Nephron (organoid): ENCODE measurements at regions not wholly inside any gene's neighbourhood (a gene's known extent, or its start where the extent isn't known, plus 50 kb on each side); places are given as distances from the start of the nearest gene placed in this dataset.

Experiments
- H3K27ac Mint-ChIP-seq, 3 experiments: 2 replicates each; pipeline ENCODE4 v1.8.0; 2020; ENCODE audit warnings: mixed read lengths in 3 of 3, mild to moderate bottlenecking in 2 of 3, moderate library complexity in 1 of 3
- H3K27me3 Mint-ChIP-seq: 2 replicates; pipeline ENCODE4 v1.8.0; 2021; ENCODE audit warnings: low read depth, mild to moderate bottlenecking, moderate library complexity, mixed read lengths
- H3K36me3 Mint-ChIP-seq: 2 replicates; pipeline ENCODE4 v1.8.0; 2020; ENCODE audit warnings: low read depth, mixed read lengths
- H3K4me1 Mint-ChIP-seq: 2 replicates; pipeline ENCODE4 v1.8.0; 2020; ENCODE audit warnings: mixed read lengths
- H3K4me3 Mint-ChIP-seq, 3 experiments: 2 replicates each; pipeline ENCODE4 v1.8.0; 2020; ENCODE audit warnings: mild to moderate bottlenecking in 3 of 3, mixed read lengths in 3 of 3, moderate library complexity in 2 of 3
- H3K9me3 Mint-ChIP-seq: 2 replicates; pipeline ENCODE4 v1.8.0; 2020; ENCODE audit warnings: mixed read lengths
- TF ChIP-seq, protein P1 (sequence below), 3 experiments: fragments of 200-600 bp; sonication (generic); IDR thresholded peaks; one replicate each; pipeline ENCODE4 v1.5.0; 2021; ENCODE audit warnings: antibody characterized with exemption in 3 of 3; ENCODE audit not compliant: unreplicated experiment in 3 of 3

DNA sequence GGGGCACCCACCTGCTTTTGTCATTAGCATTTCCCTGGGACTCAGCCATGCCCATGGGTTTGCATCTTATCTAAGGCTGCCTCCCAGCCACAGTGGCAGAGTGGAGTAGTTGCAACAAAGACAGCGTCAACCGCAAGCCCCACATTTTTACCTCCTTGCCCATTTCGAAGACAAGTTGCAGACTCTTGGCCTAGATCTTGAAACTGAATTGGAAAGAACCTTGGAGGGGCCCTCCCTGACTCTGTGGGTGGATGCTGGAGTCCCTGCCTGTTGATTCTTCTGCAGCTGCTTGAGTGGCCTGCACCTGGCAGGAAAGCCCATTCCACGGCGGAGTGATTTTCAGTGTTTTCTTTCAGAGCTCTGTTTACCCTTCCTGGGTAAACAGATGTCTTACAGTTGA, 309.0 kb downstream of the VRK1 start:
- H3K27me3 Mint-ChIP-seq: peaks cover 4% of the 10 kb centered on the region

GRCh38 chr14:97106609-97107008, 309.4 kb downstream of the VRK1 start:
- no peak overlapping the region for H3K27ac Mint-ChIP-seq
- H3K9me3 Mint-ChIP-seq: peaks cover 3% of the 10 kb centered on the region
- peaks cover 4% of the 10 kb centered on the region for H3K27me3 Mint-ChIP-seq
- TF ChIP-seq, protein P1, sequence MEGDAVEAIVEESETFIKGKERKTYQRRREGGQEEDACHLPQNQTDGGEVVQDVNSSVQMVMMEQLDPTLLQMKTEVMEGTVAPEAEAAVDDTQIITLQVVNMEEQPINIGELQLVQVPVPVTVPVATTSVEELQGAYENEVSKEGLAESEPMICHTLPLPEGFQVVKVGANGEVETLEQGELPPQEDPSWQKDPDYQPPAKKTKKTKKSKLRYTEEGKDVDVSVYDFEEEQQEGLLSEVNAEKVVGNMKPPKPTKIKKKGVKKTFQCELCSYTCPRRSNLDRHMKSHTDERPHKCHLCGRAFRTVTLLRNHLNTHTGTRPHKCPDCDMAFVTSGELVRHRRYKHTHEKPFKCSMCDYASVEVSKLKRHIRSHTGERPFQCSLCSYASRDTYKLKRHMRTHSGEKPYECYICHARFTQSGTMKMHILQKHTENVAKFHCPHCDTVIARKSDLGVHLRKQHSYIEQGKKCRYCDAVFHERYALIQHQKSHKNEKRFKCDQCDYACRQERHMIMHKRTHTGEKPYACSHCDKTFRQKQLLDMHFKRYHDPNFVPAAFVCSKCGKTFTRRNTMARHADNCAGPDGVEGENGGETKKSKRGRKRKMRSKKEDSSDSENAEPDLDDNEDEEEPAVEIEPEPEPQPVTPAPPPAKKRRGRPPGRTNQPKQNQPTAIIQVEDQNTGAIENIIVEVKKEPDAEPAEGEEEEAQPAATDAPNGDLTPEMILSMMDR (IDR thresholded peaks at IDR 0.05; ENCODE audit: unreplicated experiment in 3 of 3): no peak
- no peak overlapping the region for H3K4me3 Mint-ChIP-seq
- H3K36me3 Mint-ChIP-seq: no peaks in the 10 kb centered on the region
- peaks cover 14% of the 10 kb centered on the region for H3K4me1 Mint-ChIP-seq

More for the DNA sequence above, 309.0 kb downstream of the VRK1 start:
- Mint-ChIP-seq H3K36me3 (no peaks in the 10 kb centered on the region), H3K9me3 (peaks cover 3% of the 10 kb centered on the region), H3K4me3 (no peak overlapping the region), H3K4me1 (peaks cover 14% of the 10 kb centered on the region), H3K27ac (no peak overlapping the region)
- TF ChIP-seq, protein P1 (IDR thresholded peaks at IDR 0.05; ENCODE audit: unreplicated experiment in 3 of 3): no peak

DNA sequence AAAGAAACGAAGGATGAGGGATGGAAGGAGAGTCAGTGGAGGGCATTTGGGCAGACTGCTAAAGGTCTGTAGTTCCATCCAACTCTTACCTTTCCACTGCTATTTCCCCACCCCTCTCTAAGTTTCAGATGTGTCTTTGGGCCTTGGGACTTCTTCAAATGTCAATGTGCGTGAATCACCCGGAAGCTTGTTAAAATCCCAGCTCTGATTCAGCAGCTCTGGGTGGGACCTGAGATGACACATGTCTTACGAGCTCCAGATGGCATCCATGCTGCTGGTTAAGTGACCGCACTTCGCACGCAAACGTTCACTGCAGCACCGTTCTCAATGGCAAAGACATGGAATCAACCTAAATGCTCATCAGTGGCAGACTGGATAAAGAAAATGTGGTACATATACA, 309.9 kb downstream of the VRK1 start:
- TF ChIP-seq, protein P1 (IDR thresholded peaks at IDR 0.05; ENCODE audit: unreplicated experiment in 3 of 3): no peak
- Mint-ChIP-seq H3K36me3 (no peaks in the 10 kb centered on the region), H3K4me1 (peaks cover 14% of the 10 kb centered on the region), H3K27me3 (peaks cover 4% of the 10 kb centered on the region), H3K4me3 (no peak overlapping the region), H3K27ac (no peak overlapping the region), H3K9me3 (peaks cover 3% of the 10 kb centered on the region)

DNA sequence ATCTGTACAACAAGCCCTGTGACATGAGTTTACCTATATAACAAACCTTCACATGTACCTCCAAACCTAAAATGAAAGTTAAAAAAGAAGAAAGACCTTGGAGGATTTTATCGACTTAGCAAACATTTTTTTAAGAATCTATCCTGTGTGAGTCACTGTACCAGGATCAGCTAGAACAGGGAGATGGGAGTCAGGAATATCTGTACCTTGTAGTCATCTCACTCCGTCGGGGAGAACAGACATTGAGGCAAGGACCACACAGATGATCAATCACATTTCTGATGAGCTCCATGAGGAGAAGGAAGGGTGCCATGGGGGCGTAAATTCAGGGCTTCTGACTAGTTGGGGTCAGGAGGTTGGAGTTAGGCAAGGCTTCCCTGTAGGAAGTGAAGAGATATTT, 310.6 kb downstream of the VRK1 start:
- H3K4me1 Mint-ChIP-seq: peaks cover 14% of the 10 kb centered on the region
- H3K9me3 Mint-ChIP-seq: peaks cover 3% of the 10 kb centered on the region
- H3K27me3 Mint-ChIP-seq: peaks cover 4% of the 10 kb centered on the region
- H3K27ac Mint-ChIP-seq: no peak overlapping the region
- H3K36me3 Mint-ChIP-seq: no peaks in the 10 kb centered on the region
- H3K4me3 Mint-ChIP-seq: no peak overlapping the region
- TF ChIP-seq, protein P1 (IDR thresholded peaks at IDR 0.05; ENCODE audit: unreplicated experiment in 3 of 3): no peak

- peaks cover 7% of the 10 kb centered on the region for H3K27me3 Mint-ChIP-seq
- no peak overlapping the region for H3K27ac Mint-ChIP-seq
- no peaks in the 10 kb centered on the region for H3K36me3 Mint-ChIP-seq
- H3K9me3 Mint-ChIP-seq: peaks cover 3% of the 10 kb centered on the region
- TF ChIP-seq, protein P1 (IDR thresholded peaks at IDR 0.05; ENCODE audit: unreplicated experiment in 3 of 3): no peak
- peaks cover 14% of the 10 kb centered on the region for H3K4me1 Mint-ChIP-seq
- H3K4me3 Mint-ChIP-seq: no peak overlapping the region
Measured at GRCh38 chr14:97109234-97109633, 312.1 kb downstream of the VRK1 start.

DNA sequence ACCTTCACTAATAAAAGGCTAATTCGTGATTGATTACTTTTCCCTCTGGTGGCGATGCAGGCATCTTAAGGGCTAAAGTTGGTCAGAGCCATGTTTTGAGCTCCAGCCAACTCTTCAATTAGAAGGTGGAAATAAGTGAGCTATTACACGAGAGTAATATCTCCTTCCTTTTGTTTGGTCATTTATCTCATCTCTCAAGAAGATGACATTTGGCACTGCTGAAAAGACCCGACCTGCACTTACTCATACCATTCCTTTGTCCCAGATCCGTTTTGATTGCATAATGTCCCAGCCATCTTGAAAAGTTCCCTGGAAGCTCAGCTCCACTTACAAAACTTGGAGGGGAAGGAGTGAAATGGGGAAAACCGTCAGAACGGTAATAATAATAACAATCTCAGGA, 316.2 kb downstream of the VRK1 start:
- H3K4me3 Mint-ChIP-seq: no peak overlapping the region
- no peak overlapping the region for H3K27ac Mint-ChIP-seq
- TF ChIP-seq, protein P1 (IDR thresholded peaks at IDR 0.05; ENCODE audit: unreplicated experiment in 3 of 3): no peak
- peaks cover 3% of the 10 kb centered on the region for H3K9me3 Mint-ChIP-seq
- H3K4me1 Mint-ChIP-seq: peaks cover 4% of the 10 kb centered on the region
- H3K36me3 Mint-ChIP-seq: no peaks in the 10 kb centered on the region
- peaks cover 11% of the 10 kb centered on the region for H3K27me3 Mint-ChIP-seq
